ENCODE measurements at regions not wholly inside any gene's neighbourhood (a gene's known extent, or its start where the extent isn't known, plus 50 kb on each side); places are given as distances from the start of the nearest gene placed in this dataset.

DNA sequence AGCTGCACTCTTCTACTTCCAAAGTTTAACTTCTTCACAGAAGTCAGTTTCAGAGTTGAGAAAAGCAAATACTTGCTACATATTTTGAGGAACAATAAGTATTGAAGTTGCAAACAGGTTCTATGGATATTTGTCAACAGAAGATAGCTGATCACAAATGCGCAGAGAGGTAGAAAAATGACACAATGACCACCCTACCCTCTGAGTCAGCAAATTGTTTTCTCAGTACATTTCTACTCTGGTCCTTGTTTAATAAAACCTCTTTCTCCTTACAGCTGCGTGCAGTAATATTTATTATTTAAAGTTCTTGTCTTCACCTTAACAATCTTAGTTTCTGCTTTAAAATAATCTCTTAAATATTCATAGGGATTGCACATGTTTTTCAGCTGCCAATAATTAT is 855.1 kb upstream of the CTNND2 start:
- ATAC-seq (ENCODE audit: insufficient read depth, low FRiP score): no peak
- H3K36me3 ChIP-seq (ENCODE audit: control insufficient read depth in 4 of 4, insufficient read depth in 4 of 4, low read length in 4 of 4): no peaks in the 10 kb centered on the region
- TF ChIP-seq, protein P1, sequence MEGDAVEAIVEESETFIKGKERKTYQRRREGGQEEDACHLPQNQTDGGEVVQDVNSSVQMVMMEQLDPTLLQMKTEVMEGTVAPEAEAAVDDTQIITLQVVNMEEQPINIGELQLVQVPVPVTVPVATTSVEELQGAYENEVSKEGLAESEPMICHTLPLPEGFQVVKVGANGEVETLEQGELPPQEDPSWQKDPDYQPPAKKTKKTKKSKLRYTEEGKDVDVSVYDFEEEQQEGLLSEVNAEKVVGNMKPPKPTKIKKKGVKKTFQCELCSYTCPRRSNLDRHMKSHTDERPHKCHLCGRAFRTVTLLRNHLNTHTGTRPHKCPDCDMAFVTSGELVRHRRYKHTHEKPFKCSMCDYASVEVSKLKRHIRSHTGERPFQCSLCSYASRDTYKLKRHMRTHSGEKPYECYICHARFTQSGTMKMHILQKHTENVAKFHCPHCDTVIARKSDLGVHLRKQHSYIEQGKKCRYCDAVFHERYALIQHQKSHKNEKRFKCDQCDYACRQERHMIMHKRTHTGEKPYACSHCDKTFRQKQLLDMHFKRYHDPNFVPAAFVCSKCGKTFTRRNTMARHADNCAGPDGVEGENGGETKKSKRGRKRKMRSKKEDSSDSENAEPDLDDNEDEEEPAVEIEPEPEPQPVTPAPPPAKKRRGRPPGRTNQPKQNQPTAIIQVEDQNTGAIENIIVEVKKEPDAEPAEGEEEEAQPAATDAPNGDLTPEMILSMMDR (IDR thresholded peaks at IDR 0.05; ENCODE audit: control extremely low read depth, extremely low read depth): no peak
- no peak for DNase-seq
- no peak overlapping the region for H3K9ac ChIP-seq (ENCODE audit: insufficient read depth in 1 of 2, low read length in 2 of 2)
- H3K9me3 ChIP-seq (ENCODE audit: control insufficient read depth in 4 of 4, insufficient read depth in 3 of 4, low read length in 3 of 4): no peaks in the 10 kb centered on the region
- no peaks in the 10 kb centered on the region for H3K4me1 ChIP-seq (ENCODE audit: control insufficient read depth in 5 of 5, insufficient read depth in 5 of 5, low read length in 5 of 5)
- no peaks in the 10 kb centered on the region for H3K27me3 ChIP-seq (ENCODE audit: control insufficient read depth in 3 of 3, insufficient read depth in 3 of 3, low read length in 2 of 3)
- no peak overlapping the region for H3K4me3 ChIP-seq
- 93 to 95% methylated on average over 2 of the region's 2 CpGs for WGBS, 2 donors
- no peak overlapping the region for H3K27ac ChIP-seq (ENCODE audit: low read depth in 1 of 2, low read length in 1 of 2)

DNA sequence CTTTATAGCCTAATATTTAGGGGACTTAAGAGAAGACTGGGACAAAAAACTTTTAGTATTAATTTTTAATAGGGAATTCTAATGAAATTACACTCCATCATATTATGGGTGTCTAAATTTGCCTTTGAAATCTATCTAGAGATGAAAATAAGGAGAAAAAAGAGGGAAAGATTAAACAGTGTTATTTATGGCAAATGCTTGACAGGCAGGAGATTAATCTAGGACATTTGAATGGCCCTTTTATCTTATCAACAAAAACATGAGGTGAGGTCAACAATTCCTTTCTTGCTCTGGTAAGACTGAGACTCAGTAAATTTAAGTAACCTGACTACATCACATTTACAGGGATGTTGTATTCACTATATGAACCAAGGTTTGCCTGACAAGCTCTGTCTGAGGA is 852.8 kb upstream of the CTNND2 start:
- TF ChIP-seq, protein P1 (IDR thresholded peaks at IDR 0.05; ENCODE audit: control extremely low read depth, extremely low read depth): no peak
- no peak for ATAC-seq (ENCODE audit: insufficient read depth, low FRiP score)

GRCh38 chr5:12745537-12745936 is 841.3 kb upstream of the CTNND2 start:
- Histone ChIP-seq H3K27ac (ENCODE audit: low read depth in 1 of 2, low read length in 1 of 2) (no peak overlapping the region), H3K4me1 (ENCODE audit: control insufficient read depth in 5 of 5, insufficient read depth in 5 of 5, low read length in 5 of 5) (no peaks in the 10 kb centered on the region), H3K9me3 (ENCODE audit: control insufficient read depth in 4 of 4, insufficient read depth in 3 of 4, low read length in 3 of 4) (peaks cover 0 to 6% (median under 1%) of the 10 kb centered on the region in 4 donors), H3K36me3 (ENCODE audit: control insufficient read depth in 4 of 4, insufficient read depth in 4 of 4, low read length in 4 of 4) (no peaks in the 10 kb centered on the region), H3K4me3 (no peak overlapping the region), H3K27me3 (ENCODE audit: control insufficient read depth in 3 of 3, insufficient read depth in 3 of 3, low read length in 2 of 3) (no peaks in the 10 kb centered on the region), H3K9ac (ENCODE audit: insufficient read depth in 1 of 2, low read length in 2 of 2) (no peak overlapping the region)
- WGBS, 2 donors: 81 to 82% methylated on average over 1 of the region's 1 CpG
- TF ChIP-seq, protein P1 (IDR thresholded peaks at IDR 0.05; ENCODE audit: control extremely low read depth, extremely low read depth): no peak
- ATAC-seq (ENCODE audit: insufficient read depth, low FRiP score) (no peak), DNase-seq (no peak)

More for the DNA sequence above, 852.8 kb upstream of the CTNND2 start:
- H3K4me3 ChIP-seq: no peak overlapping the region
- H3K9ac ChIP-seq (ENCODE audit: insufficient read depth in 1 of 2, low read length in 2 of 2): no peak overlapping the region
- no peaks in the 10 kb centered on the region for H3K9me3 ChIP-seq (ENCODE audit: control insufficient read depth in 4 of 4, insufficient read depth in 3 of 4, low read length in 3 of 4)
- H3K4me1 ChIP-seq (ENCODE audit: control insufficient read depth in 5 of 5, insufficient read depth in 5 of 5, low read length in 5 of 5): no peaks in the 10 kb centered on the region
- no peaks in the 10 kb centered on the region for H3K27me3 ChIP-seq (ENCODE audit: control insufficient read depth in 3 of 3, insufficient read depth in 3 of 3, low read length in 2 of 3)
- H3K27ac ChIP-seq (ENCODE audit: low read depth in 1 of 2, low read length in 1 of 2): no peak overlapping the region
- H3K36me3 ChIP-seq (ENCODE audit: control insufficient read depth in 4 of 4, insufficient read depth in 4 of 4, low read length in 4 of 4): no peaks in the 10 kb centered on the region
- DNase-seq: no peak

DNA sequence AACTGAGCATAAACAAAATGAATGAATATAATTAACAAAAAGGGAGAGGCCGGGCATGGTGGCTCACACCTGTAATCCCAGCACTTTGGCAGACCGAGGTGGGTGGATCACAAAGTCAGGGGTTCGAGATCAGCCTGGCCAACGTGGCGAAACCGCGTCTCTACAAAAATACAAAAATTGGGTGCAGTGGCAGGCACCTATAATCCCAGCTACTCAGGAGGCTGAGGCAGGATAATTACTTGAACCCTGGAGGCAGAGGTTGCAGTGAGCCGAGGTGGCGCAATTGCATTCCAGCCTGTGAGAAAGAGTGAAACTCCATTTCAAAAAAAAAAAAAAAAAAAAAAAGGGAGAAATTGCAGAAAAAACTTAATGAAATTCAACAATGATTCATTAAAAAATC is 839.3 kb upstream of the CTNND2 start:
- TF ChIP-seq, protein P1 (IDR thresholded peaks at IDR 0.05; ENCODE audit: control extremely low read depth, extremely low read depth): no peak
- H3K36me3 ChIP-seq (ENCODE audit: control insufficient read depth in 4 of 4, insufficient read depth in 4 of 4, low read length in 4 of 4): no peaks in the 10 kb centered on the region
- WGBS, 2 donors: 92 to 96% methylated on average over 9 of the region's 9 CpGs
- H3K4me1 ChIP-seq (ENCODE audit: control insufficient read depth in 5 of 5, insufficient read depth in 5 of 5, low read length in 5 of 5): no peaks in the 10 kb centered on the region
- H3K27ac ChIP-seq (ENCODE audit: low read depth in 1 of 2, low read length in 1 of 2): no peak overlapping the region
- no peak for DNase-seq
- ATAC-seq (ENCODE audit: insufficient read depth, low FRiP score): no peak
- no peak overlapping the region for H3K4me3 ChIP-seq
- H3K9me3 ChIP-seq (ENCODE audit: control insufficient read depth in 4 of 4, insufficient read depth in 3 of 4, low read length in 3 of 4): peaks cover 0 to 6% (median under 1%) of the 10 kb centered on the region in 4 donors
- no peaks in the 10 kb centered on the region for H3K27me3 ChIP-seq (ENCODE audit: control insufficient read depth in 3 of 3, insufficient read depth in 3 of 3, low read length in 2 of 3)
- H3K9ac ChIP-seq (ENCODE audit: insufficient read depth in 1 of 2, low read length in 2 of 2): no peak overlapping the region

All from lung (tissue), 11 donors.